ENCODE measurements at regions not wholly inside any gene's neighbourhood (a gene's known extent, or its start where the extent isn't known, plus 50 kb on each side); places are given as distances from the start of the nearest gene placed in this dataset.

GRCh38 chr16:51244887-51245657, 94.0 kb upstream of the SALL1 start:
- TF ChIP-seq RAD21 (IDR thresholded peaks at IDR 0.05; ENCODE audit: low read depth) (no peak), USF1 (IDR thresholded peaks at IDR 0.05) (no peak), TEAD4 (IDR thresholded peaks at IDR 0.05) (no peak), ZBTB7A (IDR thresholded peaks at IDR 0.05; ENCODE audit: low read depth) (no peak), EGR1 (IDR thresholded peaks at IDR 0.05) (no peak), TAF1 (IDR thresholded peaks at IDR 0.05; ENCODE audit: low read depth) (no peak), TCF12 (IDR thresholded peaks at IDR 0.05; ENCODE audit: low read depth) (no peak), REST (IDR thresholded peaks at IDR 0.05; ENCODE audit: low read depth) (no peak), YY1 (IDR thresholded peaks at IDR 0.05; ENCODE audit: low read depth) (no peak), NFIC (IDR thresholded peaks at IDR 0.05) (no peak), EP300 (IDR thresholded peaks at IDR 0.05; ENCODE audit: borderline replicate concordance) (no peak)

GRCh38 chr16:51243936-51244436, 92.9 kb upstream of the SALL1 start:
- TF ChIP-seq EGR1 (IDR thresholded peaks at IDR 0.05) (no peak), CREB1 (IDR thresholded peaks at IDR 0.05; ENCODE audit: low read depth) (no peak), RAD21 (IDR thresholded peaks at IDR 0.05; ENCODE audit: low read depth) (no peak), TCF12 (IDR thresholded peaks at IDR 0.05; ENCODE audit: low read depth) (no peak), TAF1 (IDR thresholded peaks at IDR 0.05; ENCODE audit: low read depth) (no peak), ZBTB7A (IDR thresholded peaks at IDR 0.05; ENCODE audit: low read depth) (no peak), YY1 (IDR thresholded peaks at IDR 0.05; ENCODE audit: low read depth) (no peak), REST (IDR thresholded peaks at IDR 0.05; ENCODE audit: low read depth) (no peak), TEAD4 (IDR thresholded peaks at IDR 0.05) (no peak)

- TF ChIP-seq USF1 (IDR thresholded peaks at IDR 0.05), result no peak
- no peak for TF ChIP-seq EP300 (IDR thresholded peaks at IDR 0.05; ENCODE audit: borderline replicate concordance)
- no peak for TF ChIP-seq FOXM1 (IDR thresholded peaks at IDR 0.05; ENCODE audit: borderline replicate concordance, low read depth)
- TF ChIP-seq RAD21 (IDR thresholded peaks at IDR 0.05; ENCODE audit: low read depth), result no peak
- no peak for TF ChIP-seq YY1 (IDR thresholded peaks at IDR 0.05; ENCODE audit: low read depth)
- TF ChIP-seq MAX (IDR thresholded peaks at IDR 0.05), result no peak
- TF ChIP-seq ZBTB7A (IDR thresholded peaks at IDR 0.05; ENCODE audit: low read depth), result no peak
- no peak for TF ChIP-seq EGR1 (IDR thresholded peaks at IDR 0.05)
These were observed 91.4 kb upstream of the SALL1 start for GRCh38 chr16:51242296-51242994.

- TF ChIP-seq YY1 (IDR thresholded peaks at IDR 0.05; ENCODE audit: low read depth) (no peak), EGR1 (IDR thresholded peaks at IDR 0.05) (no peak), MAX (IDR thresholded peaks at IDR 0.05) (no peak), NFIC (IDR thresholded peaks at IDR 0.05) (no peak), TCF12 (IDR thresholded peaks at IDR 0.05; ENCODE audit: low read depth) (no peak), FOXM1 (IDR thresholded peaks at IDR 0.05; ENCODE audit: borderline replicate concordance, low read depth) (no peak)
These were observed 88.1 kb upstream of the SALL1 start for GRCh38 chr16:51239196-51239595.

GRCh38 chr16:51237861-51238378, 86.8 kb upstream of the SALL1 start:
- TF ChIP-seq EGR1 (IDR thresholded peaks at IDR 0.05), result no peak

- no peak for TF ChIP-seq REST (IDR thresholded peaks at IDR 0.05; ENCODE audit: low read depth)
- TF ChIP-seq CEBPB (IDR thresholded peaks at IDR 0.05), result no peak
- TF ChIP-seq YY1 (IDR thresholded peaks at IDR 0.05; ENCODE audit: low read depth), result no peak
- no peak for TF ChIP-seq ZBTB7A (IDR thresholded peaks at IDR 0.05; ENCODE audit: low read depth)
- no peak for TF ChIP-seq TCF12 (IDR thresholded peaks at IDR 0.05; ENCODE audit: low read depth)
- no peak for TF ChIP-seq EGR1 (IDR thresholded peaks at IDR 0.05)
- no peak for TF ChIP-seq EP300 (IDR thresholded peaks at IDR 0.05; ENCODE audit: borderline replicate concordance)
- no peak for TF ChIP-seq USF1 (IDR thresholded peaks at IDR 0.05)
These were observed 86.1 kb upstream of the SALL1 start for GRCh38 chr16:51237207-51237606.
